ENCODE measurements at regions not wholly inside any gene's neighbourhood (a gene's known extent, or its start where the extent isn't known, plus 50 kb on each side); places are given as distances from the start of the nearest gene placed in this dataset.

- TF ChIP-seq EZH2 (IDR thresholded peaks at IDR 0.05; ENCODE audit: borderline replicate concordance, low read depth, low read length, severe bottlenecking) (no peak), CTCF (IDR thresholded peaks at IDR 0.05; ENCODE audit: borderline replicate concordance, extremely low read depth, low read length, poor library complexity, severe bottlenecking) (no peak)
Measured at GRCh38 chr18:28801876-28802275, 624.9 kb upstream of the CDH2 start.
